OCI-LY7 (cell line): ENCODE measurements at regions not wholly inside any gene's neighbourhood (a gene's known extent, or its start where the extent isn't known, plus 50 kb on each side); places are given as distances from the start of the nearest gene placed in this dataset.

Experiments
- BruUV-seq: library from RNA; stranded (reverse); fragments of 400-500 nt; replicated peaks from 2 replicates; lab custom pipeline; 2021; lab: Mats Ljungman, UMichigan
- CTCF ChIA-PET: fragments of 300-600 bp; sonication (Branson Sonifier 250); formaldehyde crosslinking; loops from one replicate; lab custom pipeline; 2022; ENCODE audit warnings: antibody characterized with exemption; ENCODE audit not compliant: unreplicated experiment; lab: Charles Lee
- POLR2A ChIA-PET: fragments of 300-600 bp; sonication (Branson Sonifier 250); formaldehyde crosslinking; loops from one replicate; lab custom pipeline; 2022; ENCODE audit warnings: antibody characterized with exemption; lab: Charles Lee
- DNase-seq: peaks from one replicate; pipeline ENCODE4 v3.0.0-alpha.2; 2015; ENCODE audit warnings: low spot score
- H2AFZ ChIP-seq: fragments of 200-600 bp; sonication (generic), shearing (Covaris generic); 2 replicates; pipeline ENCODE4 v1.6.1; 2014; ENCODE audit warnings: mild to moderate bottlenecking, antibody characterized with exemption, low read length, moderate library complexity
- H3K27ac ChIP-seq: fragments of 200-600 bp; sonication (generic); 2 replicates; pipeline ENCODE4 v1.5.1; 2014; ENCODE audit warnings: mixed run types, low read depth, mild to moderate bottlenecking, moderate library complexity, low read length, inconsistent platforms; ENCODE audit not compliant: poor library complexity, severe bottlenecking
- H3K36me3 ChIP-seq: fragments of 200-600 bp; sonication (generic); 2 replicates; pipeline ENCODE4 v1.6.1; 2014; ENCODE audit warnings: mild to moderate bottlenecking, antibody characterized with exemption, low read length, moderate library complexity, mixed read lengths; ENCODE audit not compliant: insufficient read depth
- H3K4me1 ChIP-seq: fragments of 200-600 bp; sonication (generic); 2 replicates; pipeline ENCODE4 v1.5.1; 2014; ENCODE audit warnings: mild to moderate bottlenecking, low read length; ENCODE audit not compliant: insufficient read depth, poor library complexity, severe bottlenecking
- H3K4me2 ChIP-seq: fragments of 200-600 bp; sonication (generic); 2 replicates; pipeline ENCODE4 v1.6.1; 2014; ENCODE audit warnings: mild to moderate bottlenecking, low read length
- H3K4me3 ChIP-seq: fragments of 200-600 bp; sonication (generic); 2 replicates; pipeline ENCODE4 v1.5.1; 2014; ENCODE audit warnings: mild to moderate bottlenecking, low read depth, low read length; ENCODE audit not compliant: poor library complexity, severe bottlenecking
- H3K79me2 ChIP-seq: fragments of 200-600 bp; sonication (generic); 2 replicates; pipeline ENCODE4 v1.6.1; 2016; ENCODE audit warnings: low read depth, mild to moderate bottlenecking, low read length, moderate library complexity, mixed read lengths; ENCODE audit not compliant: insufficient read depth
- H3K9me2 ChIP-seq: fragments of 200-600 bp; sonication (generic); 2 replicates; pipeline ENCODE4 v1.6.1; 2016; ENCODE audit warnings: mild to moderate bottlenecking, low read length, mixed read lengths; ENCODE audit not compliant: insufficient read depth
- H3K9me3 ChIP-seq: fragments of 200-600 bp; sonication (generic); 2 replicates; pipeline ENCODE4 v1.6.1; 2014; ENCODE audit warnings: mild to moderate bottlenecking, mixed run types, low read length, mixed read lengths
- H4K20me1 ChIP-seq: fragments of 200-600 bp; sonication (generic); 2 replicates; pipeline ENCODE4 v1.6.1; 2014; ENCODE audit warnings: mild to moderate bottlenecking, antibody characterized with exemption, low read length, moderate library complexity, mixed read lengths; ENCODE audit not compliant: insufficient read depth
- CTCF ChIP-seq: fragments of 200-600 bp; sonication (generic); conservative IDR thresholded peaks from 2 replicates; pipeline ENCODE4 v1.5.1; 2014; ENCODE audit warnings: mild to moderate bottlenecking, antibody characterized with exemption, low read length, moderate library complexity, mixed read lengths
- EZH2phosphoT487 ChIP-seq: fragments of 200-600 bp; sonication (generic); IDR thresholded peaks from 2 replicates; pipeline ENCODE4 v1.6.1; 2018; ENCODE audit warnings: low read depth, borderline replicate concordance, mild to moderate bottlenecking, mixed run types, antibody characterized with exemption, low read length, moderate library complexity, mixed read lengths
- intact Hi-C: fragments of 100-400 bp; cut with micrococcal nuclease; formaldehyde crosslinking; loops from one replicate; pipeline ENCODE4 v1.10.0; 2022; ENCODE audit not compliant: unreplicated experiment

DNA sequence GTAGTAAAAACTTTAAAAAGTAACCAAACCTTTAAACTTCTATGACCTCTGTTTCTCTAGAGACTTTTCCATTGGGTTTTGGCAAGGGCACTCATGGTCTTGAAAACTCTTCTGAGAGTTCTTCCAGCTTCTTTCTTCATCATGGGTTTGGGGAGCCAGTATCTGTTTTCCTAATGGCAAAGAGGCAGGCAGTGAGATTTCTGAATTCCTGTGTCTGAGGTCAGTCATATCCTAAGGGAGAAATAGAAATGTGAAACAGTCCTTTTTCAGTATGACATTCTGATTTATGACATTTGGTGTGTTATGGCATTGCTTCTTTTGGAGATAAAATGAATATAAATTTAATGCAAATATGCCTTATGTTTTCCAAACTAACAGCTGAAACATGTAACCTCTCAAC, 518.5 kb upstream of the MARCKS start:
- no peaks in the 10 kb centered on the region for H3K9me2 ChIP-seq
- intact Hi-C loops, result no loop called here
- no peak overlapping the region for H3K4me2 ChIP-seq
- ChIA-PET POLR2A (no interaction called here), CTCF (no interaction called here)
- no peaks in the 10 kb centered on the region for H3K36me3 ChIP-seq
- H3K4me1 ChIP-seq, result no peaks in the 10 kb centered on the region
- TF ChIP-seq EZH2phosphoT487, result no peak
- TF ChIP-seq CTCF, result no peak
- H3K27ac ChIP-seq, result no peak overlapping the region
- no peaks in the 10 kb centered on the region for H3K9me3 ChIP-seq
- no peak overlapping the region for H3K4me3 ChIP-seq
- H4K20me1 ChIP-seq, result no peaks in the 10 kb centered on the region
- BruUV-seq, result no TSS peak
- H3K79me2 ChIP-seq, result no peaks in the 10 kb centered on the region
- H2AFZ ChIP-seq, result no peak overlapping the region
- DNase-seq, result no peak

- Histone ChIP-seq H3K36me3 (no peaks in the 10 kb centered on the region), H3K4me3 (no peak overlapping the region), H3K9me3 (no peaks in the 10 kb centered on the region), H3K79me2 (no peaks in the 10 kb centered on the region), H2AFZ (no peak overlapping the region), H3K9me2 (no peaks in the 10 kb centered on the region), H3K27ac (no peak overlapping the region), H4K20me1 (no peaks in the 10 kb centered on the region), H3K4me2 (no peak overlapping the region), H3K4me1 (no peaks in the 10 kb centered on the region)
- intact Hi-C loops, result no loop called here
- BruUV-seq, result no TSS peak
- TF ChIP-seq EZH2phosphoT487 (no peak), CTCF (no peak)
- POLR2A ChIA-PET, result no interaction called here
- CTCF ChIA-PET, result no interaction called here
- no peak for DNase-seq
Measured at GRCh38 chr6:113339209-113339608, 517.9 kb upstream of the MARCKS start.

GRCh38 chr6:113340371-113340770, 516.8 kb upstream of the MARCKS start:
- ChIA-PET CTCF (no interaction called here), POLR2A (interaction anchor here (0.8 kb wide), 1 partner anchor 32 kb away, joined by 3 read pairs; no protein-coding TSS in a partner anchor)
- H4K20me1 ChIP-seq, result no peaks in the 10 kb centered on the region
- H3K36me3 ChIP-seq, result no peaks in the 10 kb centered on the region
- H3K9me3 ChIP-seq, result no peaks in the 10 kb centered on the region
- no peaks in the 10 kb centered on the region for H3K4me1 ChIP-seq
- no peak for DNase-seq
- H3K79me2 ChIP-seq, result no peaks in the 10 kb centered on the region
- BruUV-seq, result no TSS peak
- H3K4me2 ChIP-seq, result no peak overlapping the region
- no peak overlapping the region for H3K4me3 ChIP-seq
- intact Hi-C loops, result no loop called here
- TF ChIP-seq EZH2phosphoT487 (no peak), CTCF (no peak)
- H3K9me2 ChIP-seq, result no peaks in the 10 kb centered on the region
- no peak overlapping the region for H2AFZ ChIP-seq
- H3K27ac ChIP-seq, result no peak overlapping the region
